Vagina (tissue), 2 donors: ENCODE measurements at regions not wholly inside any gene's neighbourhood (a gene's known extent, or its start where the extent isn't known, plus 50 kb on each side); places are given as distances from the start of the nearest gene placed in this dataset. TPM values are rescaled to one million over a fixed set of nuclear protein-coding genes. Genes with fewer than 3 reads are reported as not detected.
"Not testable (repeated sequence)": the region's sequence is repeated elsewhere in the genome, so short reads cannot be mapped to it uniquely, and the experiment has no call there.

Source experiments
- DNase-seq, 2 donors: peaks; one replicate each; pipeline ENCODE4 v3.0.0-alpha.2; 2017; ENCODE audit errors: extremely low spot score in 2 of 2
- H3K27ac ChIP-seq: fragments of 200-600 bp; sonication (generic); one replicate; pipeline ENCODE4 v1.5.1; 2019
- H3K27me3 ChIP-seq: fragments of 200-600 bp; sonication (generic); one replicate; pipeline ENCODE4 v1.5.1; 2019
- H3K36me3 ChIP-seq, 2 donors: fragments of 200-600 bp; sonication (generic); one replicate each; pipeline ENCODE4 v1.5.1; 2017 to 2019
- H3K4me1 ChIP-seq: fragments of 200-600 bp; sonication (generic); one replicate; pipeline ENCODE4 v1.5.1; 2019
- H3K4me3 ChIP-seq, 2 donors: fragments of 200-600 bp; sonication (generic); 1 replicate in 1 of 2; 2 replicates in 1 of 2; pipeline ENCODE4 v1.5.1; 2016 to 2019
- H3K9me3 ChIP-seq: fragments of 200-600 bp; sonication (generic); one replicate; pipeline ENCODE4 v1.5.1; 2019
- POLR2AphosphoS5 ChIP-seq, 2 donors: sonication (generic); formaldehyde crosslinking; IDR thresholded peaks; one replicate each; pipeline ENCODE4 v1.9.0; 2017; ENCODE audit warnings: antibody characterized with exemption in 2 of 2, mild to moderate bottlenecking in 2 of 2, low read depth in 1 of 2; ENCODE audit not compliant: insufficient read depth in 1 of 2
- intact Hi-C: fragments of 100-400 bp; cut with DNase I; formaldehyde crosslinking; loops from one replicate; pipeline ENCODE4 v1.15.1; 2023
- small RNA-seq: library from RNA; depleted of rRNA; stranded (forward); fragments of <200 nt; gene quantifications from one replicate; pipeline ENCODE3, GENCODE V24; 2016

GRCh38 chrX:115727792-115728732 is 167.1 kb downstream of the PLS3 start:
- H3K27me3 ChIP-seq, H3K9me3 ChIP-seq, H3K36me3 ChIP-seq, H3K27ac ChIP-seq, DNase-seq, intact Hi-C loops, H3K4me1 ChIP-seq: not testable (repeated sequence)
- peak overlapping the region in 1 of 2 donors; percentile 27 for H3K4me3 ChIP-seq
- TF ChIP-seq POLR2AphosphoS5 (IDR thresholded peaks at IDR 0.05; ENCODE audit: insufficient read depth in 1 of 2, low read depth in 1 of 2), result peak in 1 of 2 donors; percentile 66

GRCh38 chrX:115732530-115732929 is 171.6 kb downstream of the PLS3 start:
- TF ChIP-seq POLR2AphosphoS5 (IDR thresholded peaks at IDR 0.05; ENCODE audit: insufficient read depth in 1 of 2, low read depth in 1 of 2), result peak in 1 of 2 donors; percentile 74
- H3K36me3 ChIP-seq, H3K27ac ChIP-seq, intact Hi-C loops, H3K4me1 ChIP-seq, H3K9me3 ChIP-seq, H3K27me3 ChIP-seq, H3K4me3 ChIP-seq, DNase-seq: not testable (repeated sequence)

- DNase-seq, H3K36me3 ChIP-seq, intact Hi-C loops, H3K9me3 ChIP-seq, H3K27me3 ChIP-seq, H3K27ac ChIP-seq, H3K4me1 ChIP-seq: not testable (repeated sequence)
- peak overlapping the region in 1 of 2 donors; percentile 31 for H3K4me3 ChIP-seq
These were observed 174.3 kb downstream of the PLS3 start for GRCh38 chrX:115735269-115735668.

Small RNAs in the stretch of these regions (small RNA-seq; reads per million reads assigned to genes)
- not detected for gene AC005000.1
